Stimulated activated naive CD8-positive, alpha-beta T cell treated with anti-CD3 and anti-CD28 coated beads, Interleukin-15, Interleukin-2, amounts not matched to agents 100 ng/mL and 50 ng/mL, for 24 hours (primary cell): ENCODE measurements at regions not wholly inside any gene's neighbourhood (a gene's known extent, or its start where the extent isn't known, plus 50 kb on each side); places are given as distances from the start of the nearest gene placed in this dataset.

Experiments
- H3K27ac Mint-ChIP-seq: one replicate; pipeline ENCODE4 v1.8.0; 2021; ENCODE audit warnings: mild to moderate bottlenecking, mixed read lengths
- H3K27me3 Mint-ChIP-seq: one replicate; pipeline ENCODE4 v1.8.0; 2021; ENCODE audit warnings: mixed read lengths
- H3K36me3 Mint-ChIP-seq: one replicate; pipeline ENCODE4 v1.8.0; 2021; ENCODE audit warnings: low read depth, mixed read lengths
- H3K4me1 Mint-ChIP-seq: one replicate; pipeline ENCODE4 v1.8.0; 2021; ENCODE audit warnings: low read depth, mixed read lengths
- H3K4me3 Mint-ChIP-seq: one replicate; pipeline ENCODE4 v1.8.0; 2021; ENCODE audit warnings: mild to moderate bottlenecking, mixed read lengths
- H3K9me3 Mint-ChIP-seq: one replicate; pipeline ENCODE4 v1.8.0; 2021; ENCODE audit warnings: mixed read lengths

DNA sequence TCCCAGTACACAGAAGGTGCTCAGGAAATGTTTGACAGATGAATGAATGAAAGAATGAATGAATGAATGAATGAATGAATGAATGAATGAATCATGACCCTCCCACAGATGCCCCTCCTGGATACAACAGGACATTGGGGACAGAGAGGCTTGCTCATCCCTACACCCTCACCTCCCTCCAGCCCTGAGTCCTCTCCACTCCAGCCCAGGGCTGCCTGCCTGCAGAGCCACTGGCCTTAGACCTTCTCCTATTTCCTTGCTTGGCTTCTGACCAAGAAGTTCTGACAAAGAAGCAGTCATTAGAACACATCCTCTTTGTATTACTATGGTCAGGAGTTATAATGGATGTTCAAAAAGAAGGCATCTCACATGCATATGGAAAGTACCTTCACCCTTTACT is 240.7 kb upstream of the DAPK1 start:
- no peaks in the 10 kb centered on the region for H3K36me3 Mint-ChIP-seq
- peaks cover 4% of the 10 kb centered on the region for H3K27me3 Mint-ChIP-seq
- H3K4me3 Mint-ChIP-seq = no peak overlapping the region
- H3K27ac Mint-ChIP-seq = no peak overlapping the region
- no peaks in the 10 kb centered on the region for H3K4me1 Mint-ChIP-seq
- H3K9me3 Mint-ChIP-seq = no peaks in the 10 kb centered on the region

- no peaks in the 10 kb centered on the region for H3K9me3 Mint-ChIP-seq
- H3K36me3 Mint-ChIP-seq = no peaks in the 10 kb centered on the region
- no peaks in the 10 kb centered on the region for H3K27me3 Mint-ChIP-seq
- no peak overlapping the region for H3K27ac Mint-ChIP-seq
- no peaks in the 10 kb centered on the region for H3K4me1 Mint-ChIP-seq
- H3K4me3 Mint-ChIP-seq = no peak overlapping the region
Observed at GRCh38 chr9:87259543-87260518, 237.8 kb upstream of the DAPK1 start.

- Mint-ChIP-seq H3K9me3 (no peaks in the 10 kb centered on the region), H3K36me3 (no peaks in the 10 kb centered on the region), H3K27me3 (peaks cover 7% of the 10 kb centered on the region), H3K4me1 (no peaks in the 10 kb centered on the region), H3K27ac (no peak overlapping the region), H3K4me3 (no peak overlapping the region)
Observed at GRCh38 chr9:87263291-87263690, 234.4 kb upstream of the DAPK1 start.

GRCh38 chr9:87266697-87267096 is 231.0 kb upstream of the DAPK1 start:
- H3K4me1 Mint-ChIP-seq = peaks cover under 1% of the 10 kb centered on the region

DNA sequence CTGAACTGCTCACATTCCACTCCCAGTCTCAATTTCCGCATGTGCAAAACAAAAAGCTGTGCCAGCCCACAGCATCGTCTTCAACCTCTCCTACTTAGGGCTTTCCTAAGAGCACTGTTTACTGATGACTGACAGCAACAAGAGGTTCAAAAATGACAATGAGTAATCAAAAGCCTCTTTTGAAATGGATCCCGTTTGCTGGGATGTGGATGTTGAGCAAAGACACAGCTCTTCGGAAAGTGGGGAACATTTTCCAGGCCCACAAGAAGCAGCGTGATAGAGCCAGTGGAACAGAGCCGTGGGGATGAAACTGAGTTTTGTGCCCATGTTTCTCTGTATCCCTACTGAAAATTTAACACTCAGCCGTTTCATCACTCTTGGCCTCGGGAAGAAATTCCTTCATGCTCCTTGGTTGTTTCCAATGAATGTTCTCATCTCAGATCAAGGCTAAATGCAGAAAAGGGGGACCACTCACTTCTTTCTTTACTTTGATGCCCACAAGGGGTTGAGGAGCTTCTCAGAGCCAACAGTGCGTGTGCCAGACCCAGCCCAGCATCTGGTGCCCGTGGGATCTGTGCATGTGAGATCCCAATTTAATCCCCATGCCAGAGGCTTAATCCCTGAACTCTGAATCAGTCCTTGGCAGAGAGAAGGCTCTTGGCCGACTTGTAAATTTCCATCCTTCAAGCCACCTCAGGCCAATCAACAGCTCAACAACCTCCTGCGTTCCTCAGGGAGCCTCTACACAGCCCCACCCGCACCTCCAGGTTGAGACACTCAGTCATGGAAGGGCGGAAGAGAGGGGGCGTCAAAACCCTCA is 230.2 kb upstream of the DAPK1 start:
- Mint-ChIP-seq H3K4me3 (no peak overlapping the region), H3K27ac (no peak overlapping the region), H3K4me1 (peaks cover 8% of the 10 kb centered on the region), H3K9me3 (no peaks in the 10 kb centered on the region), H3K36me3 (no peaks in the 10 kb centered on the region), H3K27me3 (peaks cover 14% of the 10 kb centered on the region)

More at GRCh38 chr9:87266697-87267096, 231.0 kb upstream of the DAPK1 start:
- peaks cover 14% of the 10 kb centered on the region for H3K27me3 Mint-ChIP-seq
- no peaks in the 10 kb centered on the region for H3K36me3 Mint-ChIP-seq
- no peaks in the 10 kb centered on the region for H3K9me3 Mint-ChIP-seq
- no peak overlapping the region for H3K27ac Mint-ChIP-seq
- no peak overlapping the region for H3K4me3 Mint-ChIP-seq

- H3K36me3 Mint-ChIP-seq = no peaks in the 10 kb centered on the region
- H3K4me3 Mint-ChIP-seq = no peak overlapping the region
- peaks cover 19% of the 10 kb centered on the region for H3K27me3 Mint-ChIP-seq
- peaks cover 9% of the 10 kb centered on the region for H3K4me1 Mint-ChIP-seq
- H3K9me3 Mint-ChIP-seq = no peaks in the 10 kb centered on the region
- no peak overlapping the region for H3K27ac Mint-ChIP-seq
Observed at GRCh38 chr9:87269296-87270176, 228.1 kb upstream of the DAPK1 start.

GRCh38 chr9:87270221-87270847 is 227.3 kb upstream of the DAPK1 start:
- peaks cover 19% of the 10 kb centered on the region for H3K27me3 Mint-ChIP-seq
- H3K4me3 Mint-ChIP-seq = no peak overlapping the region
- peaks cover 9% of the 10 kb centered on the region for H3K4me1 Mint-ChIP-seq
- H3K36me3 Mint-ChIP-seq = no peaks in the 10 kb centered on the region
- no peak overlapping the region for H3K27ac Mint-ChIP-seq
- no peaks in the 10 kb centered on the region for H3K9me3 Mint-ChIP-seq

GRCh38 chr9:87270848-87271234 is 226.8 kb upstream of the DAPK1 start:
- H3K4me1 Mint-ChIP-seq = peaks cover 9% of the 10 kb centered on the region
- H3K4me3 Mint-ChIP-seq = no peak overlapping the region
- H3K36me3 Mint-ChIP-seq = no peaks in the 10 kb centered on the region
- no peaks in the 10 kb centered on the region for H3K9me3 Mint-ChIP-seq
- no peak overlapping the region for H3K27ac Mint-ChIP-seq
- peaks cover 19% of the 10 kb centered on the region for H3K27me3 Mint-ChIP-seq

DNA sequence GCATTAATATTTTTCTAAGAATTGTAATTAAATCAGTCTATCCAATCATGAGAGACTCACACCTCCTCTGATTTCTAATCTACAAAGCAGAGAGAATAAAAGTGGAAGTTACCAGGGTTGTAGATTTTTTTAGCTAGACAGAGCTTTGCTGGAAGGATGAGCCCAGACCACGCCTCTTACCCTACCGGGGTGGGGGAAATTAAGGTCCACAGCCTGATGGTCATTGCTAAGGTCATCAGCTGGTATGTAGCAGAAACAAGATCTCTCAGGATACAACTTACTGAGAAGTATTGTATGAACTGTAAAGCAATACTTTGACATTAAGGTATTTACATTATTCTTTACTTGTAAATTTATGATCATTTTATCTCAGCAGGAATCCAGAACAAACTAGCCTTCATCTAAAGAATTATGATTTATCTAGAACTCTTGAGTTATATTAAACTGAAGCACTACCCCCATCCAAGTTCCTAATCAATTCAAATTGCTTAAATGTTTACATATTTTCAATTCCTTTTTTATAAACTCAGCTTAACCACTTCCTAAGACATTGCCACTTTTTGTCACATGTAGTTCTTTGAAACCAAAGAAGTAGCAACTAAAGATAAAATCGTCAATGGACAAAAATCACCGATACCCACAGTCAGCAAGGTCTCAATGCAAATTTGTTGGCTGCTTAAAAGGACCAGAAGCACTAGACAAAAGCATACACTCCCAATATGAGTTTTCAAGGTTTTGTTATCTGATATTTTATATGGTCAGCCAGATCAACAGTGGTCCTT is 225.8 kb upstream of the DAPK1 start:
- H3K27ac Mint-ChIP-seq = no peak overlapping the region
- no peaks in the 10 kb centered on the region for H3K9me3 Mint-ChIP-seq
- H3K36me3 Mint-ChIP-seq = no peaks in the 10 kb centered on the region
- peaks cover 11% of the 10 kb centered on the region for H3K27me3 Mint-ChIP-seq
- H3K4me3 Mint-ChIP-seq = no peak overlapping the region
- peaks cover 17% of the 10 kb centered on the region for H3K4me1 Mint-ChIP-seq

DNA sequence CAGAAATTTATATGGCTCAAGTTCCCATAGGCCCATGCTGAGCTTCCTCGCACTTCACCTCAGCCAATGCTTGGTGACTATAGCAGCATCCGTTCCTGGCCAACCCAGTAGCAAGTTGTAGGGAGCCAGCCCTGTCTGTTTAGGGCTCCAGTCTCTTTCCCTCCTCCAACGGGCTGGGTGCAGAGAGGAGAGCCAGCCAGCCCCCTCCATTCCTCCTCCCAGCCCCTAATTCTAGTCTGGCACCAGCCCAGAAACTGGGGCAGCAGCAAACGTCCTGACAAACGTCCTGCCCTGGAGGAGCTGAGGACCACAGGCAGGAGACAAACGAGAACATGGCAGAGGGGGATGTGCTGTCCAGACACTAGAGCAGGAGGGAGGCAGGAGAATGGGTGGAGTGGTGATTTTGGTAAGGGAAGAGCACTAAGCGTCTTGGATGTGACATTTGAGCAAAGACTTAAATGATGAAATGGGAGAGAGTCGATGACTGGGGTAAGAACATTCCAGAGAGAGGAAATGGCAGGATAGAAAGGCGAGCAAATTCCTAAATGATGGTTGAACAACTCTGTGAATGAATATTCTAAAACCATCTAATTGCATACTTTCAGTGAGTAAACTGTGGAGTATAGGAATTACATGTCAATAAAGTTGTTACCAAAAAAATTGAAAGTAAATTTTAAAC is 222.5 kb upstream of the DAPK1 start:
- H3K9me3 Mint-ChIP-seq = no peaks in the 10 kb centered on the region
- H3K36me3 Mint-ChIP-seq = no peaks in the 10 kb centered on the region
- peaks cover 11% of the 10 kb centered on the region for H3K27me3 Mint-ChIP-seq
- no peak overlapping the region for H3K4me3 Mint-ChIP-seq
- peaks cover 23% of the 10 kb centered on the region for H3K4me1 Mint-ChIP-seq
- H3K27ac Mint-ChIP-seq = no peak overlapping the region

DNA sequence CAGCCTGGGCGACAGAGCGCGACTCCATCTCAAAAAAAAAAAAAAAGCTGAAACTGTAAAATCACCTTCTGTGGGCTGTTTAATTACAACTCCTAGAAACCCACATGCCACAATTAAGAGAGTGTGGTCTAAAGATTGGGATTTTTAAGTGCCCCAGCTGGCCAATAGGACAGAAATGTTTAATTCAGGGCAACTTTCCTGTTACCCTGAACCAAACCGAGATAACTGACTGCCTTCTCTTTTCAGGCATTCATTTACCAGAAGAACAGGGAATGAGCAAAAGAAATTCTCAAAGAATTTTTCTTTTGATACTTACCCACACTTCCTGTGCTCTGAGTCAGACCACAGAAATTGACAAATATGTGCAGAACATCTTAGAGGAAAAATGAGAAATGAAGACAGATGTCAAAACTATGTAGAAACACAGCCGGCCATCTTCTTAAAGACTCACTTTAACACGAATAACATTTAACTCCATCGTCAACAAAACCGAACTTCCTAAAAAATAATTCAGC is 221.3 kb upstream of the DAPK1 start:
- H3K27ac Mint-ChIP-seq = no peak overlapping the region
- H3K27me3 Mint-ChIP-seq = peaks cover 10% of the 10 kb centered on the region
- no peaks in the 10 kb centered on the region for H3K9me3 Mint-ChIP-seq
- H3K4me1 Mint-ChIP-seq = peaks cover 23% of the 10 kb centered on the region
- H3K36me3 Mint-ChIP-seq = no peaks in the 10 kb centered on the region
- no peak overlapping the region for H3K4me3 Mint-ChIP-seq

DNA sequence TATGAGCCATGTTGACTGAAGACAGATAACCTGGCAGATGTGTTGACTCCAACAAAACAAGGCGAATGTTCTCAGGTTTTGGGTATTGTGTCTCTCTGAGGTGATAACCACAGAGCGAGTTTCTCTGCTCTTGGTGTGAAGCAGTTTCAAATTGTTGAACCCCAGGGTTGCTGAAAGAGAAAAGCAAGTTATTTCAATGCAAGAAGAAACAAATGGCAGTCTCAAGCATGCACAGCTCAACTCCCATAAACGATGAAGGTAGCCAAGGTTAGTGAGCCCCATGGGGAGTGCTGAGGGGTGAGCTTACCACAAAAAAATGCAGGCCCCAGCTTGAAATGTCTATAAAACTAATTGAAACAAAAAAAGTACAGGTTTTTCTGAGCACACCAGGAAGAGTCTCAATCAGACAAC is 220.8 kb upstream of the DAPK1 start:
- Mint-ChIP-seq H3K36me3 (no peaks in the 10 kb centered on the region), H3K4me3 (no peak overlapping the region), H3K27ac (no peak overlapping the region), H3K27me3 (peaks cover 10% of the 10 kb centered on the region), H3K4me1 (peaks cover 21% of the 10 kb centered on the region), H3K9me3 (no peaks in the 10 kb centered on the region)

DNA sequence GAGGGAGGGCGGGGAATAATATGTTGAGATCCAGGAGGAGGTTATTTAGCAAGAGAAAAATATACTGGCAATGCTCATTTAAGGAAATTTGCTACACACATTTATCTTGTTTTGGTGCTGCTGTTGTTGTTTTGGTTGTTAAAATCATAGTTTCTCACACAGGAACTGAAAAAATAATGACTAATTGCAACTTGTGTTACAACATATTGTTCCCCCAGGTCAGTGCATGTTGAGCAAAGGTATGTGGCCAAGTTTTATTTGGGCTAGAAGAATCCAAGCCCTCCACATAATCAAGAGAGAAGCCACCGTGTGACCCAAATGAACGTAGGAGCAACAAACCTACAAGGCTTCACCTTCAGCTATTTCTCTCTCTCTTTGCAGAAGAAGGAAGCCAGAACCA is 220.3 kb upstream of the DAPK1 start:
- Mint-ChIP-seq H3K4me3 (no peak overlapping the region), H3K27ac (no peak overlapping the region), H3K4me1 (peaks cover 16% of the 10 kb centered on the region), H3K36me3 (no peaks in the 10 kb centered on the region), H3K27me3 (peaks cover 10% of the 10 kb centered on the region), H3K9me3 (no peaks in the 10 kb centered on the region)
